GM13976 (cell line): ENCODE measurements at regions not wholly inside any gene's neighbourhood (a gene's known extent, or its start where the extent isn't known, plus 50 kb on each side); places are given as distances from the start of the nearest gene placed in this dataset.

Experiments
- DNase-seq: peaks from one replicate; pipeline ENCODE4 v3.0.0; 2012; ENCODE audit warnings: low spot score
- CTCF ChIP-seq: IDR thresholded peaks from 2 replicates; pipeline ENCODE4 v1.5.1; 2012; ENCODE audit warnings: borderline replicate concordance, mild to moderate bottlenecking; ENCODE audit not compliant: insufficient read depth; ENCODE audit errors: extremely low read depth, missing control alignments, control extremely low read depth
- in situ Hi-C: fragments of 300-500 bp; cut with MboI; formaldehyde crosslinking; loops from one replicate; pipeline ENCODE4 v1.12.0; 2022; ENCODE audit warnings: low sequenced_read_pairs, mixed read lengths, inconsistent platforms; ENCODE audit not compliant: unreplicated experiment

- in situ Hi-C loops: no loop called here
- no peak for DNase-seq
Observed at GRCh38 chr18:25724997-25725396, 365.4 kb downstream of the SS18 start.

GRCh38 chr18:25724121-25724520 is 366.3 kb downstream of the SS18 start:
- no peak for TF ChIP-seq CTCF
- no peak for DNase-seq
- in situ Hi-C loops: no loop called here

More at GRCh38 chr18:25724997-25725396, 365.4 kb downstream of the SS18 start:
- TF ChIP-seq CTCF: no peak

- DNase-seq: no peak
- in situ Hi-C loops: no loop called here
- no peak for TF ChIP-seq CTCF
Observed at GRCh38 chr18:25713103-25713502, 361.1 kb upstream of the ZNF521 start.

- no peak for DNase-seq
- TF ChIP-seq CTCF: no peak
- in situ Hi-C loops: no loop called here
Observed at GRCh38 chr18:25710981-25711380, 359.0 kb upstream of the ZNF521 start.

GRCh38 chr18:25705650-25706049 is 353.7 kb upstream of the ZNF521 start:
- TF ChIP-seq CTCF: no peak
- no peak for DNase-seq
- in situ Hi-C loops: no loop called here

GRCh38 chr18:25704494-25704893 is 352.5 kb upstream of the ZNF521 start:
- no peak for TF ChIP-seq CTCF
- in situ Hi-C loops: no loop called here
- no peak for DNase-seq

- TF ChIP-seq CTCF: no peak
- in situ Hi-C loops: no loop called here
- DNase-seq: no peak
Observed at GRCh38 chr18:25704071-25704470, 352.1 kb upstream of the ZNF521 start.
